Activated naive CD8-positive, alpha-beta T cell treated with anti-CD3 and anti-CD28 coated beads, Interleukin-2, amount 50 U/mL, for 16 hours (primary cell): ENCODE measurements at regions not wholly inside any gene's neighbourhood (a gene's known extent, or its start where the extent isn't known, plus 50 kb on each side); places are given as distances from the start of the nearest gene placed in this dataset.
"Not testable (repeated sequence)": the region's sequence is repeated elsewhere in the genome, so short reads cannot be mapped to it uniquely, and the experiment has no call there.

Experiments
- DNase-seq: peaks from one replicate; pipeline ENCODE4 v3.0.0-alpha.2; 2020; ENCODE audit warnings: low read depth, low spot score

DNA sequence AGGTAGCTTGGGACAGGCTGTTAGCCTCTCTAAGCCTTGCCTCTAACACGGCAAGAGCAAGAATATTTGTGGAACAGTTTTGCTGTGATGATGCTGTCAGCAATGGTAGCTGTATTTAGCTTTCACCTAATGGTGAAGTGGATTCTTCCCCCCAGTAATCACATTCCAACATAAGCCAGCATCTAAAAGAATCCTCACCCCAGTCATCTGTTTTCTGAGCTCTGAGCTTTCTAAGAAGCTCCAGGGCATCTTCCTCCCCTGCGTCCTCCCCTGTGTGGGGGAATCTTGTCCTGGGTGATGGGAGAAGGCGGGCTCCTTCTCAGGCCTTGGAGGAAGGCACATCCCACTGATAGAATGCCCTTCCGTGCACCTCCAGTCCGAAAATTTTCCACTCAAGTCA is 367.6 kb downstream of the BRD1 start:
- DNase-seq: no peak

DNA sequence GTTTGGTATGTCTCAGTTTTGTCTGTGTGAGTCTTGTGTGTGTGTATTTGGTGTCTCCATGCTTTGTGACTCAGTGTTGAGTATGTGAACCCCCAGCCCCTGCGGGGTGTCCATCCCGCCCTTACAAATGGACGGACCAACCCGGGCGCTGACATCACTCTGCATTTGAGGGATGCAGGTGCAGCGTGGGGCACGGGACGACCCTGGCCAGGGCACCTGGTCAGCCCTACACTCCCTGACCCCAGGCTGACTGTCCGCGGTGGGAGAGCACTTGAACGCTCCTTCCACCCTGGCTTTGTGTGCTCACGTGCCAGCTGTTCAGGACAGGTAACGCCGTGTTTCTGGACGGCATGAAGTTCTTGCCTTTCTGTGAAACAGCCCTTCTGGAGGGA is 369.0 kb downstream of the BRD1 start:
- no peak for DNase-seq

DNA sequence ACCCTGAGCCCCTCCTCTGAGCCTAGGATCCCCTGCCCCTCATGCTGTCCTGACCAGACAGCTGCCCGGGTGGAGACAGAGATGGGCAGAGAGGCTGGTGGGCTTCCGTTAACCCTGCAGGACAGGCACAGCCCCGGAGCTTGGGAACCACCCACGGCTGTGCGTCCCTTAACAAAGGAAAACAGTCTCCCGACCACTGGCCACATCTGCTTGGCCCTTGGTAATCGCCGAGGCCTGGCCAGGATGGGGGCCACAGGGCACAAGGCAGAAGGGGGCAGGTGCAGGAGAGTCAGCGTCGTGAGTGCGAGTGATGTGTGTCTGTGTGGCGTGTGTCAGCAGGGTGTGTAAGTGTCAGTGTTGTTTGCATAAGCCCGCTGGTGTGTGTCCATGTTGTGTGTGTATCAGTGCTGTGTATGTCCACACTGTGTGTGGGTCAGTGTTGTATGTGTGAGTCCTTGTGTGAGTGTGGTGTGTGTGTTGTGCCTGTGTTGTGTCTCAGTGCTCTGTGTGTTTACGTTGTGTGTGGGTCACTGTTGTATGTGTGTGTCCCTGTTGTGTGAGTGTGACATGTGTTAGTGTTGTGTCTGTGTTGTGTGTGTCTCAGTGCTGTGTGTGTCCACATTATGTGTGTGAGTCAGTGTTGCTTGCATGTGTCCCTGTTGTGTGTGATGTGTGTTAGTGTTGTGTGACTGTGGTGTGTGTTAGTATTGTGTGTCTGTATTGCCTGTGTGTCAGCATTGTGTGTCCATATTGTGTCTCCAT is 369.5 kb downstream of the BRD1 start:
- no peak for DNase-seq

DNA sequence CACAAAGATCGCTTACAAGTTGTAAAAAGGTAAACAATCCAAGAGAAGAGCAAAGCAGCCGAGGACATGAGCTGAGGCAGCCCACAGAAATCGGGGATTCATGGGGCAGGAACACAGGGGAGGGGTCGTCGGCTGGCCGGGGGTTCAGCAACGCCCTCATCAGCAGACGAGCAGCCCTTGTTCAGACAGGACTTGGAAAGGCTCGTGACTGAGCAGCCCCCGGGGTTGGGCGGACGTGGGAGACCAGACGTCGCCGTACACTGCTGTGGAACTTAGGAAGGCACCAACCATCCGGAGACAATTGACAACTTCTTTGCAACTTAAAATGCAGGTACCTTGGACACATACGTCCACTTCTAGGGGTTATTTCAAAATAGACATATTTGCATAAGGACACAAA is 370.5 kb downstream of the BRD1 start:
- no peak for DNase-seq

DNA sequence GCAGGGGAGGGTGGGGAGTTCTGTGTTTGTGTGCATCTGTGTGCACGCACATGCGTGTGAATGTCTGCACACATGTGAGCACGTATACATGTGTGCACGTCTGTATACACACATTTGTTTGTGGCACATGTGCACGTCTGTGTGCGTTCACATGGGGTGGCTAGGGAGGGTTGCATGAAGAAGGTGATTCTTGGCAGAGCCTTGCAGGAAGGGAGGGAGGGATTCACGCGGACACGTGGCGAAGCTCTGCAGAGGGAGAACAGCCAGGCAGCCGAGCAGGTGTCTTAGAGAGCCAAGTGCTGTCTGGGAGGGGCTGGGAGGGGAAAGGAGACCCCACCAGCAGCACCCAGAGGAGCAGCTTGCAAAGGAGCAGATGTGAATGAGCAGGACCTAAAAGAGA is 372.1 kb downstream of the BRD1 start:
- no peak for DNase-seq

DNA sequence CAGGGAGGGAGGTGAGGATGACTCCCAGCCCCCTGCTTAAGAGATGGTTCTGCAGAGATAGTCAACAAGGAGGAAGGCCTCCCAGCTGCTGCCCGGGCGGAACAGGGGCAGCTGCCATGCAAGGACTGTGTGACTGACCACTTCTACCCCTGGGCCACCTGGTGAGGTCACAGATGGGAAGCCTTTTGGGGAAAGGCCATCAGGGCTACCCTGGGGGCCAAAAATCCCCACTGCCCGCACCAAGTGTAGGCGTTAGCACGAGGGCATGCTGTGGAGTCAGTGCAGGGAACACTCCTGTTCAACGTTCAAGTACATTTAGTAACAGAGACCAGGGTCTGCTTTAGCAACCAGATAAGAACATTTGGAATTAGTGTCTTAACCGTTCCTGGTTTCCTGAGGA is 372.9 kb downstream of the BRD1 start:
- no peak for DNase-seq

DNA sequence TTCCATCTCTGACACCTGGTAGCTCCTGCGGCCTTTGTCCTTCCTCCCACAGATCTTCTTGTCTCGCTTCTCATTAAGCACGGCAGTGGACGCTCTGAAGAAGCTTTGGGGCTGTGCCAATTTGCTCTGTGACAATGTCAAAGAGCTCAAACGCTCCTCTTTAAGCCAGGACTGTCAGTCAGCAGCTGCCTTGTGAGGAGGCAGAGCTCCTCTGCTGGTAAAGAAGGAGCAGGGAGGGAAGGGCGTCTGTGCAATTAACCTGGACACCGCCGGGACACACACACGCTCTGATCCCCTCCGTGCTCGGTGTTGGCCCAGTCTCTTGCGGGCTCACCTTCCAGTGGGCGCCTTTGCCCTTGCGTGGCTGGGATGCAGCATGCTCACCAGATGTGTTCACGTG is 373.9 kb downstream of the BRD1 start:
- DNase-seq: no peak

DNA sequence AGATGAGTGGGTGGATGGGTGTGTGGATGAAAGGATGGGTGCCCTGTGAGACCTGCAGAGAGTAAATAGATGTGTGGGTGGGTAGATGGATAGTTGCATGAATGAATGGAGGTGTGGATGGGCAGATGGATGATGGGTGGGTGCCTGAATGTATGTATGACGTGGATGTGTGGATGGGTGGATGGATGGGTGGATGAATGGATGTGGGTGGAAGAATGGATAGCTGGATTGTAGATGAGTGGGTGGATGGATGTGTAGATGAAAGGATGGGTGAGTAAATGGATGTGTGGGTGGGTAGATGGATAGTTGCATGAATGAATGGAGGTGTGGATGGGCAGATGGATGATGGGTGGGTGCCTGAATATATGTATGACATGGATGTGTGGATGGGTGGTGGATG is 374.7 kb downstream of the BRD1 start:
- DNase-seq: not testable (repeated sequence)

DNA sequence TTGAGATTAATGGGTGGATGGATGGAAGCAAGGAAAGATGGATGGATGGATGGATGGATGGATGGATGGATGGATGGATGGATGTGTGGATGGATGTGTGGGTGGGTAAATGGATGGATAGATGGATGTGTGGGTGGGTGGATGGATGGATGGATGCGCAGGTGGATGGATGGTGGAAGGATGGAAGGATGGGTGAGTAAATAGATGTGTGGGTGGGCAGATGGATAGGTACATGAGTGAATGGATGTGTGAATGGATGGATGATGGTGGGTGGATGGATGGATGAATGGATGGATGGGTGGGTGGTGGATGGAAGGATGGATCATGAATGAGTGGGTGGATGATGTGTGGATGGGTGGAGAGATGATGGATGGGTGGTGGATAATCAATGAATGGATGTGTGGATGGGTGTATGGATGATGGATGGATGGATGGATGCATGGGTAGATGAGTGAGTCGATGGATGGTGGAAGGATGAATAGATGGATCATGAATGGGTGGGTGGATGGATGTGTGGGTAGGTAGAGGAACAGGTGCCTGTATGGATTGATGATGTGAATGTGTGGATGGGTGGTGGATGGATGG is 375.2 kb downstream of the BRD1 start:
- no peak for DNase-seq

DNA sequence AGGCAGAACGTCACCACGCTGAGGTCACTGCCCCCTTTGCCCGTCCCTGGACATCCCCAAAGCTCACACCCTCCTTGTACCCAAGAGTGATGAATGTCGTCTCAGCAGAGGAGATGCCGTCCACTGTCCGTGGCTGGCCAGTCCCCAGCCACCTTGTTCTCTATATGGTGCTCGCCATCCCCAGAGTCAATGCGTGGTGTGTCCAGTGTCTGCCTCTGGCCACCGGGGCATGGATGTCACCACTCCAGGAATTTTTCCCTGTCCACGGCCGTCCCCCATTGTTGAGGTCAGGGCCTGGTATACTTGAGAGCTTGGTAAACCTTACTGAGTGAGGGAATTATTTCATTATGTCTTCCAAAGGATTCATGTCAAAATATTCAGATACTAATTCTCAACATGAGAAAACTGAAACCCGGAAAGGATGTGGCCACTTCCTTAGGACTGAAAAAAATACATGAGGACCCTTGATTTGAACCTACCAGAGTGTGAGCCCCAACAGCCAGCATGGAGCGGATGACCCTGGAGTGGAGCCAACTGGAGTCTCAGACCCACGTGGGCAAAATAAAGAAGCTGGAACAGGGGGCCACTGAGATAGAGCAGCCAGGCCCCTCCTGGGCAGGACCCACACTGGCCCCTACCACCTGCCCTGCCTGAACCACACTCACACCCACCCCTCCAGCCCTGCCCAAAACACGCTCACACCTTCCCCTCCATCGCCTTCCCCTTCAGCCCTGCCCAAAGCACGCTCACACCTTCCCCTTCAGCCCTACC is 376.4 kb downstream of the BRD1 start:
- no peak for DNase-seq

DNA sequence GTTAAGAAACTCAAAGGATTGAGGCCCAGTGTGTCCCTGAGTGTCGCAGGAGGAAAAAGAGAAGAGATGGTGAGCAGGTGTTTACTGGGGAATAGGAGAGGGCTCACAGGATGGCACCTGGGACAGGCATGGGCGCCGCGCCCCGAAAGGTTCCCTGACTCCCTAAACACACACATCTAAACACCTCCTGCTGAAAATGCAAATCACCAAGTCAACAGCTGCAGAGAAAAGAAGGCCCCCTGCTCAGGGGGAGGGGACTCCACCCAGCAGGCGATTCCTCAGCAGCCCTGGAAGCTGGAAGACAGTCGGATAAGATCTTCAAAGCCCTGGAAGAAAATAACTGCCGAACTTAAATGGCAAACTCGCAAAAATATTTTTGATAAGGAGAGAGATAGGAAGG is 377.2 kb downstream of the BRD1 start:
- DNase-seq: no peak

DNA sequence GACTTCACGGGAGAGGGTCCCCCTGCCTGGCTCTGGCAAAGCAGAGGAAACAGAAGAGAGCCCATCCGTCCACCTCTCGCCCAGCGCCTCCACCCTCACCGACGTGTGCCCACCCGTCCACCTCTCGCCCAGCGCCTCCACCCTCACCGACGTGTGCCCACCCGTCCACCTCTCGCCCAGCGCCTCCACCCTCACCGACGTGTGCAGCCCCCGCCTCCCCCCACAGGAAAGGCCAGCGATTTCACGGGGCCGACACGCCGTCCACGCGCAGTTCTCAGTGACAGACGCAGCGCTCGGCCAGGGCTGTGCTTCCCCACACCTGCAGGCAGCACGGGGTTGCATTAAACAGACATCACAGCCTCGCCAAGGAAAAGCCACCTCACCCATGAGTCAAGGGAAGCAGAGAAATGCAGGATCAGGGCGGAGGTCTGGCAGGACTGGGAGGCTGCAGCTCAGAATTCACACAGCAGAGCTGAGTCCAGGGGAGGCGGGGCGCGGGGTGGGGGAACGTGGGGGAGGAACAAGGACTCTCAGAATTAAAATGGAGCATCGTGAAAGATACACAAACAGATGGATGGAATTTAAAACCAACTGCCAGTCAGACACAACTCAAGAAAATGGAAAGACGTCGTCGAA is 377.7 kb downstream of the BRD1 start:
- DNase-seq: no peak

DNA sequence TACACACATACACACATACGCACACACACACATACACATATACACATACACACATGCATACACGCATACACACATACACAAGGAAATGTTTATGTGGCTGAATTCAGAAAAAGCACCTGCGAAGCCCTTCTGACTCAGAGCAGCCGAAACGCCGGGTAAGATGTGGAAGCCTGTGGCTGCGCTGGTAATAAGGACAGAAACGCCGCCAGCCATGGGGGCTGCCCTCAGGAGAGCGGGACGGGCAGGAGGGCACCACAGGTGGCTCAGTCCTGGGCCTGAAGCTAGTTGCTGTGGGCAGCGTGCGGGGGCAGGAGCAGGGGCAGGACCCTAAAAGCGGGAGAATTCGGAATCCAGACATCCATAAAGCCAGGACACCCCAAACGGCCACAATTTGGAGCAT is 378.3 kb downstream of the BRD1 start:
- DNase-seq: no peak

DNA sequence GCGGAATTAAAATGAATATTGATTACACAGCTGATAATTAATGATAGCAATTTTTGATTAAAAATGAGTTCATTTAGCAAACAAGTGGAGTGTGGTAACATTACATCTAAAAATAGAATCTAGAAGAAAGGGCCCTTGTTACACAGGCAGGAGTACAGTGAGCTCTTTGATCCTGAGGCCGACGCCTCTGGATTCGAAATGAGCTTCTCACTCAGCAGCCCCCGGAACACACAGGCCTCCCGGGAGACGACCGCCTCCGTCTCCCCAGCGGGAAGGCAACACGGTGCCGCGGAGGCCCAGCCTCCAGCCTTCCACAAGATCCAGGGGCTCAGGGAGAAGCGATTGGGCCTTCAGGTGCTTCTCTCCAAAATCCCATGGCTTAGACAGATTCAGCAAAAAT is 379.1 kb downstream of the BRD1 start:
- DNase-seq: no peak

DNA sequence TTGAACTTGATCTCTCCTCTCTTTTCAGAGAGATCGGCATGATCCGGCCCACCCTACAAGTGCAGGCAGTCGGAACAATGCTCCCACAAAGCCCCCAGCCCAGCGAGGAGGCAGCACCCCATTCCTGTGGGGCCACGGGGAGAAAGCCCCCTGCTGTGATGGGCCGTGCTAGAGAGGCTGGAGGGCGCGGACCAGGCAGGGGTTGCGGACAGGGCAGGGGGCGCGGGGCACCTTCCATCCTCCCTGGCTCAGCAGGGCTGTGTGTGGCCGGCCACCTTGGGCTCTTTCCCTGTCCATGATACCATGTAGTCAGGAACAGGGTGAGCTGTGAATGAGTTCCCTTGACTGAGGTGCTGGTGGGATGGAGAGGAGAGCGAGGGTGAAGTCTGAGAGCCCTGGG is 379.8 kb downstream of the BRD1 start:
- no peak for DNase-seq

DNA sequence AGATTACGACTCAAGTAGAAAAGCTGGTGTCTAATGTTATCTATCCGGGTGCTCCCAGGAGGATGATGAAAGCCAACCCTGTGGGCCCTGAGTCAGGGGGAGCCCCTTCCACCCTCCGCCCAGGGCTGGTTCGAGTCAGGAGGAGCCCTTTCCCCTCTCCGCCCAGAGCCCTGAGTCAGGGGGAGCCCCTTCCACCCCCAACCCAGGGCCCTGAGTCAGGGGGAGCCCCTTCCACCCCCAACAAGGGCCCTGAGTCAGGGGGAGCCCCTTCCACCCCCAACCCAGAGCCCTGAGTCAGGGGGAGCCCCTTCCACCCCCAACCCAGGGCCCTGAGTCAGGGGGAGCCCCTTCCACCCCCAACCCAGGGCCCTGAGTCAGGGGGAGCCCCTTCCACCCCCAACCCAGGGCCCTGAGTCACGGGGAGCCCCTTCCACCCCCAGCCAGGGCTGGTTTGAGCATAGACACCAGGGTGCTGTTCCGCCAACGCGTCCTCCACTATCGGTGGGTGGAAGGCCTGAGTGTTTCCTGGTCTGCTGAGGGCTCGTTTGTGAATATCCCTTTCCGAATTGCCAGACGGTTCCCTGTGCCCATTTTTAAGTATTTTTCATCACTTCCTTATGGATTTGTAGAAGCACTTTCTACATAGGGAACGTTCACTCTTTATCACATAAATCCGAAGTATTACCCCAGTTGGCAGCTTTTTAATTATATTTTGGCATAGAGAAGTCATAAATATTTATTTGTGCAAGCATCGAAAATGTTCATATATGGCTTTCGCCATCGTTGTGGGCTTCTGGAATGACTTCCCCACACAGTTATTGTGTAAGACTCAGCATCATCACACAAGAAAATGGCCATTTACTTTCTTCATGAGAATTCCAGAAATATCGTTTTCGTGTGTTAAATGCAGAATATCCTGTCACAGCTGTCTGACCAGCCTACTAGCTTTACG is 380.6 kb downstream of the BRD1 start:
- DNase-seq: no peak

DNA sequence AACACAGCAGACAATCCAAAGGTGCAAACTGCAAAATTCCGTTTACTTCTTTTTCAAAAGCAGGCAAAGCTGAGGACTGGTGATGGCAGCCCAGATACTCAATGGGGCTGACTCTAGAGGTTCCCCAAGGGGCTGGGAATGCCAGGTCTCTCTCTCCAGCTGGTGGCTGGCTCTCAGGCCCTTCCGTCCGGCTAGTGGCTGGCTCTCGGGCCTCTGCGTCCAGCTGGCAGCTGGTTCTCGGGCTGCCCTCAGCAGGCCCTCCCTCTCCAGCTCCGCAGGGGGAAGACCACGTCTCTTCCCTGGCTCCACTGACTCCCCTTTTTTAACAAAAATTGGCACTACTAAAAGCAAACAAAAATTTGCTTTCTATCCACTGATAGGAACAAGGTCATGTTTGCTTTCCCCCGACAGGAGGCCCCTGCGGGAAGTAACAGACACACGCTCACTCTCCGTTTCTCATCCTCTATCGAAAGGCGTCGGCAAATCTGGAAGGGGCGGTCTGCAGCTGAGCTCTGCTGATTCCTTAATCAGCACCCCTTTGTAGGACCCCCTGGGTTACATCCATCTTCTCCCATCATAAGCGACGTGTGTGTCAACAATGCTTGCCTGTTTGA is 381.4 kb downstream of the BRD1 start:
- DNase-seq: no peak

DNA sequence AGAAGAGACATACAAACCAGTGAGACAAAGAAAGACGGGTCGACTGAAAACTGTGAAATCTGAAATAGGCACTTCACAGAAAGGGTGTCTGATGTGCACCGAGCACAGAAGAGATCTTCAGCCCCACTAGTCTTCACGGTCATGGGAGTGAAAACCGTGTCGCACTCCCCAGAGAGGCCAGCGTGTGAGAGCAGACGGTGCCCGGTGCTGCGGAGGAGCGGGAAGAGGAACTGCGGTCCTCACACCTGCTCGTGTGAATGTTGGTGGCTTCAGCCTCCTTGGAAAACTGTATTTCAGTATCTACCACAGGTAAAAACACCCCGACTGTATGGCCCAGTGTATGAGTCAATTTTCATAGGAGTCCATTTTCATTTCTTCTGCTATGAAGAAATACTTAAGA is 382.9 kb downstream of the BRD1 start:
- DNase-seq: no peak

DNA sequence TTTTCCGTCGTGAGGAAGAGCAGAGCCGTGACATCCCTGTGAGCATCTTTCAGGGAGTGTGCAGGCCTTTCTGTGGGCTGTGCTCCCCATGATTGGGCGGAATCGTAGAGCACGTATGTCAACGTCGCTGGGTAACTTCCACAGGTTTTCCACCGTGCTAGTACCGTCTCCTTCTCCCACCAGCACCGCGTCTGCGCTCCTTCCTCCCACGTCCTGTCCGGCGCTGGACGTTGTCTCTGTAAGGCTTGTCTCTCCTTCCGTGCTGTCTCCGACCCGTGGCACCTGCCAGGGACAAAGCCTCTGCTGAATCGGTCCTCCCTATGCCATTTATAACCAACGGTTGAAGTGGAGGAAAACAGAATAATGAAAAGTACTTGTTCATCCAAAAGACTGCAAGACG is 386.7 kb downstream of the BRD1 start:
- DNase-seq: no peak

DNA sequence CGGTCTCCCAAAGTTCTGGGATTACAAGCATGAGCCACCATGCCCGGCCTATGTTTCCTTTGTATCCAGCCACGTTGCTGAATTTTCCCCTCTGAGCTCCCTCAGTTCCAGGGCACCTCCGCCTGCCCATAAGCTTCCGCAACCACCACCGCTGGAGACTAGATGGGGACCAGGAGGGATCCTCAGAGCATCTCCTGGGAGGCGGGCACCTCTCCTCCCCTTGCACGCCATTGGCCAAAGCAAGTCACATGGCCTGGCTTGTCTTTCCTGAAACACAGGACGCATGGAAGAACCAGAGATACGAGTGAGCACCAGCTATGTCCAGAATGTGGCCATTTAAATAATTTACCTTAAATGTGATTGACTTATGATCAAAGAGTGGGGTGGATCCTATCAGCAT is 388.3 kb downstream of the BRD1 start:
- no peak for DNase-seq

DNA sequence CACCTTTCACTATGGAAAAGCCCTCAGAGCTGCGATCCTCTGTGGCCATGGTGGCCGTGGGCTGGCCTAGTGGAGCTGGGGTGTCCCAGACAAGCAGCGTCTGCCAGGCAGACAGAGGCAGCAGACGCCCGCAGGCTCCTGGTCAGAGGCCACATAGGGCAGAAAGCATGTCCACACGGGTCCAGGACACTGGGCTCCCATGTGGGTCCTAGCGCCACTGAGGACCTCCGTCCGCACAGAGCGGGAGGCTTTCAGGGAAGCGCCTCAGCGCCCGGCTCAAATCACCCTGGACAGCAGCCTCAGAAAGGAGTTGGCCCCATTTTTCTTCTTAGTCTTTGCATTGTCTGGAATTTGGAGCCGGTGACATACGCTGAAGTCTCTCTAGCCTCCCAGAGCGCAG is 389.7 kb downstream of the BRD1 start:
- no peak for DNase-seq
